AG04449 (cell line): ENCODE measurements at regions not wholly inside any gene's neighbourhood (a gene's known extent, or its start where the extent isn't known, plus 50 kb on each side); places are given as distances from the start of the nearest gene placed in this dataset.

Source experiments
- CTCF ChIA-PET: fragments of 350-600 bp; formaldehyde crosslinking; extraction: SDS; loops from one replicate; lab custom pipeline; 2021; ENCODE audit warnings: antibody characterized with exemption; lab: Yijun Ruan, JAX
- POLR2A ChIA-PET: fragments of 400-600, 350-600 bp; formaldehyde crosslinking; extraction: SDS; loops from one replicate; lab custom pipeline; 2020; ENCODE audit warnings: antibody characterized with exemption, inconsistent platforms; lab: Yijun Ruan, JAX
- DNase-seq: peaks from one replicate; pipeline ENCODE4 v3.0.0-alpha.2; 2010; ENCODE audit warnings: low read depth, low spot score
- H3K4me3 ChIP-seq: 2 replicates; pipeline ENCODE4 v1.5.1; 2011; ENCODE audit warnings: low read depth, mild to moderate bottlenecking, control low read depth, low read length
- CTCF ChIP-seq: IDR thresholded peaks from one replicate; pipeline ENCODE4 v1.5.1; 2011; ENCODE audit warnings: mild to moderate bottlenecking, moderate library complexity, low read length, control low read depth, inconsistent platforms; ENCODE audit not compliant: insufficient read depth; ENCODE audit errors: missing control alignments

GRCh38 chr5:15074651-15075050, 203.1 kb upstream of the ANKH start:
- POLR2A ChIA-PET = no interaction called here
- CTCF ChIA-PET = interaction anchor here (1.0 to 1.2 kb wide), 2 partner anchors 26 to 31 kb away, joined by 3 to 4 read pairs; no protein-coding TSS in a partner anchor
- no peak for DNase-seq
- no peak for TF ChIP-seq CTCF
- H3K4me3 ChIP-seq = no peak overlapping the region

- no peak for DNase-seq
- ChIA-PET POLR2A (no interaction called here), CTCF (no interaction called here)
- TF ChIP-seq CTCF = no peak
- H3K4me3 ChIP-seq = no peak overlapping the region
Observed at GRCh38 chr5:15073453-15073852, 201.9 kb upstream of the ANKH start.

- DNase-seq = no peak
- ChIA-PET POLR2A (no interaction called here), CTCF (no interaction called here)
- H3K4me3 ChIP-seq = no peak overlapping the region
- TF ChIP-seq CTCF = no peak
Observed at GRCh38 chr5:15070907-15071306, 199.3 kb upstream of the ANKH start.

GRCh38 chr5:15069407-15069905, 197.9 kb upstream of the ANKH start:
- no peak for TF ChIP-seq CTCF
- POLR2A ChIA-PET = no interaction called here
- CTCF ChIA-PET = no interaction called here
- no peak for DNase-seq
- no peak overlapping the region for H3K4me3 ChIP-seq

- no peak overlapping the region for H3K4me3 ChIP-seq
- DNase-seq = no peak
- ChIA-PET CTCF (no interaction called here), POLR2A (no interaction called here)
- no peak for TF ChIP-seq CTCF
Observed at GRCh38 chr5:15065091-15065490, 193.5 kb upstream of the ANKH start.

- TF ChIP-seq CTCF = no peak
- ChIA-PET CTCF (no interaction called here), POLR2A (no interaction called here)
Observed at GRCh38 chr5:15064396-15064795, 192.8 kb upstream of the ANKH start.

More at GRCh38 chr5:15064396-15064795, 192.8 kb upstream of the ANKH start:
- no peak overlapping the region for H3K4me3 ChIP-seq
- DNase-seq = no peak
